Fibroblast of the aortic adventitia (primary cell): ENCODE measurements at regions not wholly inside any gene's neighbourhood (a gene's known extent, or its start where the extent isn't known, plus 50 kb on each side); places are given as distances from the start of the nearest gene placed in this dataset.

ENCODE experiments used
- DNase-seq: peaks from one replicate; pipeline ENCODE4 v3.0.0-alpha.2; 2010; ENCODE audit warnings: low read depth
- H3K4me3 ChIP-seq: 2 replicates; pipeline ENCODE4 v1.5.1; 2011; ENCODE audit warnings: low read depth, mild to moderate bottlenecking, control low read depth, low read length, moderate library complexity
- TF ChIP-seq, protein P1 (sequence below): IDR thresholded peaks from 2 replicates; pipeline ENCODE4 v1.5.1; 2011; ENCODE audit warnings: mild to moderate bottlenecking, low read length, control low read depth, inconsistent platforms; ENCODE audit not compliant: insufficient read depth

GRCh38 chr1:38559446-38560165, 300.0 kb downstream of the RRAGC start:
- DNase-seq: no peak
- H3K4me3 ChIP-seq: no peak overlapping the region
- TF ChIP-seq, protein P1, sequence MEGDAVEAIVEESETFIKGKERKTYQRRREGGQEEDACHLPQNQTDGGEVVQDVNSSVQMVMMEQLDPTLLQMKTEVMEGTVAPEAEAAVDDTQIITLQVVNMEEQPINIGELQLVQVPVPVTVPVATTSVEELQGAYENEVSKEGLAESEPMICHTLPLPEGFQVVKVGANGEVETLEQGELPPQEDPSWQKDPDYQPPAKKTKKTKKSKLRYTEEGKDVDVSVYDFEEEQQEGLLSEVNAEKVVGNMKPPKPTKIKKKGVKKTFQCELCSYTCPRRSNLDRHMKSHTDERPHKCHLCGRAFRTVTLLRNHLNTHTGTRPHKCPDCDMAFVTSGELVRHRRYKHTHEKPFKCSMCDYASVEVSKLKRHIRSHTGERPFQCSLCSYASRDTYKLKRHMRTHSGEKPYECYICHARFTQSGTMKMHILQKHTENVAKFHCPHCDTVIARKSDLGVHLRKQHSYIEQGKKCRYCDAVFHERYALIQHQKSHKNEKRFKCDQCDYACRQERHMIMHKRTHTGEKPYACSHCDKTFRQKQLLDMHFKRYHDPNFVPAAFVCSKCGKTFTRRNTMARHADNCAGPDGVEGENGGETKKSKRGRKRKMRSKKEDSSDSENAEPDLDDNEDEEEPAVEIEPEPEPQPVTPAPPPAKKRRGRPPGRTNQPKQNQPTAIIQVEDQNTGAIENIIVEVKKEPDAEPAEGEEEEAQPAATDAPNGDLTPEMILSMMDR: no peak

DNA sequence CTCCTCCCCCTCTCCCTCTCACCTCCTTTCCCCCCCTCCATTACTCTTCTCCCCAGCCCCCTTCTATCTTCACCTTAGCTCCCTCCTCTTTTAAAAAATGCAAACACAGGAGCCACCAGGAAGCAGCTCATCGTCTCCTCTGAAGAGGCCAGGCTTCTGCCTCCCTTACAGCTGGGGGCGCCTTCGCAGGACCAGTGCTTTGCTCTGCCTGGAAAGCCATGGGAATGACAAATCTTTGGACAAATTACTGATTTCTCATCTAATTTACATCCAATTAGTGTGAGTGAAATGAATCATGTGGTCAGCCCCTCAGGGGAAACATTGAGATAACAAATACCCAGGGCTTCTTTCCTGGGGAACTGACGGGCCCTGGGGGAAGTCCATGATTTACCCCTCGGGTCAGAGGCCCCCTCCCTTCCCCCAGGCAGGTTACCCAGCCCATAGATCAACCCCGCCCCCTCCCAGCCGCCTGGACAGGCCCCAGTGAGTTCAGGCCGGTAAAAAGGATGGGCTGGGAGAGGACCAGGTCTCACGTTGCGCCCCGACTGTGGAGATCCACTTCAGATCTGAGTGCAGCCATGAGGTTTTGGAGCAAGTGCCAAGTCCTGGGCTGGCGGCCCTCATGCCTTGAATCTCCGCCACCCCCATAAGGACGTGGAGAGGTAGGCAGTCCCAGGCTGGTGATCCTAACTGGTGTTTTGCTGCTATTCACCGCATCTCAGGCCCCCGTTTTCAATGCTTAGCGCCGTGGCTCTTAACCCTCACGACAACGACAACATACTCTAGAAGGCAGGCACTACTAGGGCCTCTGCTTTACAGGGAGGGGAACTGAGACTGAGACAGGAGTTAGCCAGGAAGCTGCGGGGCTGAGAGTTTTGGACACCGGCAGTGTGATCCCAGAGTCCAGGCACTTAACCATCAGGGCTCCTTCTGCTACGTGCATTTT, 300.8 kb downstream of the RRAGC start:
- TF ChIP-seq, protein P1: no peak
- no peak for DNase-seq
- no peak overlapping the region for H3K4me3 ChIP-seq

DNA sequence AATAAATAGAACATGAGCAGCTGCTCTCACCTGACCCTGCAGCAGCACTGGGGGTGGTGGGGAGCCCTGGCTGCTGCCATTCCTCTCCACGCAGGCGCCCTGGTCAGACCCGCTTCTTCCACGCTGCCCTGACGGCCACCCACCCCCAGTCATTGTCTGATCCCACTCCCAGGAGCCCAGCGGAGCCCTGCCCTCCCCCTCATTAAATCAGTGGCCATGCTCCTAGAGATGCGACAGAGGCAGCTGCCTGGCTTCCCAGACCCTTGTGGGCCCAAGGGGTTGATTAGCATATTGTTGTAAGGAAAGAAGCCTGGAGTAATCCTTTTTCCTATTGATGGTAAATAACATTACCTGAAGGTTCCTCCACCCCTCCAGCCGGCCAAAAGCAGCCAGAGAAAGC, 301.5 kb downstream of the RRAGC start:
- TF ChIP-seq, protein P1: no peak
- DNase-seq: no peak
- H3K4me3 ChIP-seq: no peak overlapping the region

DNA sequence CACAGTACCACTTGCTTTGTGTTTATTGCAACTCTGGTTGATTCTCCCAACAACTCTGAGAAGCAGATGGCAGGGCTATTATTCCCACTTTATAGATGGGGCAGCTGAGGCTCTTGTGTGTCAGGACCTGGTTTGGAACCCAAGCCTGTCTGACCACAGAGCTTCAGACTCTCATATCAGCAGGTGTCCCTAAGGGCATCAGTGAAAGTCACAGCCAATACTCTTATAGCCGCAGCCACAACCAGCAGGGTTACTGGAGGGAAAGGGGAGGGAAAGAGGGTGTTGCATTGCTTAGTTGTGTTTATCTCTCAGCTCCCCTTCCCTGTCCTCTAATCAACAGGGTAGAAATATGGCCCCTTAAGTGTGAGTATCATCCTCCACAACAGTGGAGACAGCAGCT, 304.0 kb downstream of the RRAGC start:
- DNase-seq: no peak
- TF ChIP-seq, protein P1: no peak
- H3K4me3 ChIP-seq: no peak overlapping the region

DNA sequence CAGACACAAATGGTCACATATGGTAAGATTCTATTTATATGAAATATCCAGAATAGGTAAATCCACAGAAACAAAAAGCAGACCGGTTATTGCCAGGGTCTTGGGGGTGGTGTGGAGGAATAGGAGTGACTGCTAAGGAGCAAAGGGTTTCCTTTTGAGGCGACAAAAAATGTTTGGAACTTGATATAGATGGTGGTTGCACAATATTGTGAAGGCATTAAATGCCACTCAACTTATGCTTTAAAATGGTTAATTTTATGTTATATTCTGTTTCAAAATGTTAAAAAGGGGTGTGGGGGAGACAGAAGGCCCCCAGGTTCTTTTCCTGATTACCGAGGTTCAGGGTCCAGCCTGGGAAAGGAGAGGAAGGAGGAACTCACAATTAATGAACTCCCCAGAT, 304.4 kb downstream of the RRAGC start:
- DNase-seq: no peak
- no peak overlapping the region for H3K4me3 ChIP-seq
- TF ChIP-seq, protein P1: no peak

GRCh38 chr1:38551318-38552307, 308.0 kb downstream of the RRAGC start:
- H3K4me3 ChIP-seq: no peak overlapping the region
- TF ChIP-seq, protein P1: no peak
- DNase-seq: no peak
